ENCODE measurements at regions not wholly inside any gene's neighbourhood (a gene's known extent, or its start where the extent isn't known, plus 50 kb on each side); places are given as distances from the start of the nearest gene placed in this dataset.
"Not testable (repeated sequence)": the region's sequence is repeated elsewhere in the genome, so short reads cannot be mapped to it uniquely, and the experiment has no call there.

- peaks cover 25% of the 10 kb centered on the region; the same call in 1 of the 2 replicates for H3K4me1 ChIP-seq (ENCODE audit: insufficient read depth, low read length)
- no peaks in the 10 kb centered on the region for H3K36me3 ChIP-seq (ENCODE audit: insufficient read depth, low read length)
- no peak overlapping the region for H3K9ac ChIP-seq (ENCODE audit: low read depth, low read length)
- no peak overlapping the region for H3K4me3 ChIP-seq (ENCODE audit: low read length)
- no peak overlapping the region for H3K27ac ChIP-seq (ENCODE audit: low read depth, low read length)
- H3K9me3 ChIP-seq (ENCODE audit: insufficient read depth, low read depth, low read length), result no peaks in the 10 kb centered on the region
- WGBS, result 87% methylated on average over 4 of the region's 4 CpGs
- H3K27me3 ChIP-seq (ENCODE audit: insufficient read depth, low read length), result no peaks in the 10 kb centered on the region
These were observed 165.6 kb downstream of the SAMD5 start for GRCh38 chr6:147674099-147674498.

DNA sequence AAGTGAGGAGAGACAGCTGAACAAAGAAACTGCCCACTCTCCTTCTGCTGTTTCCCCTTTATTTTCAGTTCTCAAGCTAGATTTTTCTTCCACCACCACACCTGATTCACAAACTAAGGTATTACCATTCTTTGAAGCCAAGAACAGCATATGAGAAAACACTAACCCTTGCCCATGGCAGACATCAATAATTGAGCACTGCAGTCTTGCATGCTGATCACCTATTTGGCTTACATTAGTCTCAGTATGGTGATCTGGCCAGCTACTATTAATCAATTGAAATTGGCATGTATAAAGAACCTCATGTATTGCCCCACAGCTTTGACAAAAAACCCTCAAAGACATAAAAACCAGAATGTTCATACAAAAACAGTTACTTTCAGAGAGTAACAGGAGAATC is 166.3 kb downstream of the SAMD5 start:
- no peaks in the 10 kb centered on the region for H3K9me3 ChIP-seq (ENCODE audit: insufficient read depth, low read depth, low read length)
- peaks cover 25% of the 10 kb centered on the region; the same call in 1 of the 2 replicates for H3K4me1 ChIP-seq (ENCODE audit: insufficient read depth, low read length)
- H3K4me3 ChIP-seq (ENCODE audit: low read length), result no peak overlapping the region
- H3K27me3 ChIP-seq (ENCODE audit: insufficient read depth, low read length), result no peaks in the 10 kb centered on the region
- no peak overlapping the region for H3K27ac ChIP-seq (ENCODE audit: low read depth, low read length)
- H3K9ac ChIP-seq (ENCODE audit: low read depth, low read length), result no peak overlapping the region
- H3K36me3 ChIP-seq (ENCODE audit: insufficient read depth, low read length), result no peaks in the 10 kb centered on the region

DNA sequence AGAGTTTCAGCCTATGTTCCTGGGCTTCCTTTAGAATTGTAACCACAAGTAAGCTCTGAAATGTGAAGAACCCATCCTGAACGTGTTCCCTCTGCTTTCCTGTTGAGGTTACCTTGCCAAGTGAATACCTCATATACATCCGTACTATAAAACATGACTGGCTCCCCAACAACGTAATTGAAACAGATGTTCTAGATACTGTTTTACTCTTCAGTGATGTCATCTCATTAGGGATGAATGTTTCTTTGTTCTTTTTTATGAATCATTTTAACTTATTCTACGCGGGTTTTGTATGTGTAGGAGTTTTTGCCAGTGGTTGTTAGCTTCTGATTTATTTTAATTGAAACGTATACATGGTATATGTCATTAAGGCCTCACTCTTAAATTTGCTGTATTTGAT is 166.8 kb downstream of the SAMD5 start:
- WGBS, result 93% methylated on average over 6 of the region's 6 CpGs
- peaks cover 25% of the 10 kb centered on the region; the same call in 1 of the 2 replicates for H3K4me1 ChIP-seq (ENCODE audit: insufficient read depth, low read length)
- no peak overlapping the region for H3K4me3 ChIP-seq (ENCODE audit: low read length)
- no peaks in the 10 kb centered on the region for H3K9me3 ChIP-seq (ENCODE audit: insufficient read depth, low read depth, low read length)
- no peaks in the 10 kb centered on the region for H3K36me3 ChIP-seq (ENCODE audit: insufficient read depth, low read length)
- no peaks in the 10 kb centered on the region for H3K27me3 ChIP-seq (ENCODE audit: insufficient read depth, low read length)
- H3K9ac ChIP-seq (ENCODE audit: low read depth, low read length), result no peak overlapping the region
- H3K27ac ChIP-seq (ENCODE audit: low read depth, low read length), result no peak overlapping the region

GRCh38 chr6:147676495-147677199 is 168.2 kb downstream of the SAMD5 start:
- Histone ChIP-seq H3K27ac (ENCODE audit: low read depth, low read length) (no peak overlapping the region), H3K27me3 (ENCODE audit: insufficient read depth, low read length) (no peaks in the 10 kb centered on the region), H3K9ac (ENCODE audit: low read depth, low read length) (no peak overlapping the region), H3K4me1 (ENCODE audit: insufficient read depth, low read length) (peaks cover 25% of the 10 kb centered on the region; the same call in 1 of the 2 replicates), H3K36me3 (ENCODE audit: insufficient read depth, low read length) (no peaks in the 10 kb centered on the region), H3K4me3 (ENCODE audit: low read length) (no peak overlapping the region), H3K9me3 (ENCODE audit: insufficient read depth, low read depth, low read length) (no peaks in the 10 kb centered on the region)
- whole genome bisulfite sequencing, result 74% methylated on average over 7 of the region's 7 CpGs

DNA sequence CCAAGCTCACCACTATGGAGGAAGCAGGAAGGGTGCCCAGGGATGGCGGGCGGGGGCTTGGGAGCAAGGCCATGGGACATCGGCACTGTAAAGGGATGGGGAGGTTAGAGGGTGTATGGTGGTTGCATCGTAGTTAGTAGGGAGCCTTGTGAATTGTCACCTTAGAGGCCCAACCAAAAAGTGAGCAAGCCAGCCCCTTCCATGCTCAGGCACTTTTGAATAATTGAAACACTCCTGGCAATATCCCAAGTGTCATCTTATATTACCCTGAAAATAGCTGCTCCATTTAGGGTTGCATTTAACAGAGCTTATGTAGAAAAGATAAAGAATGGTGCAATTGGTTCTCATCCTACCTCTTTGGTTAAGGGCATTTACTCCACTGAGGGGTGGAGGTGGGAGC is 169.2 kb downstream of the SAMD5 start:
- peaks cover 25% of the 10 kb centered on the region; the same call in 1 of the 2 replicates for H3K4me1 ChIP-seq (ENCODE audit: insufficient read depth, low read length)
- H3K36me3 ChIP-seq (ENCODE audit: insufficient read depth, low read length), result no peaks in the 10 kb centered on the region
- H3K9me3 ChIP-seq (ENCODE audit: insufficient read depth, low read depth, low read length), result no peaks in the 10 kb centered on the region
- WGBS, result 65% methylated on average over 4 of the region's 4 CpGs
- H3K9ac ChIP-seq (ENCODE audit: low read depth, low read length), result no peak overlapping the region
- H3K27ac ChIP-seq (ENCODE audit: low read depth, low read length), result no peak overlapping the region
- no peak overlapping the region for H3K4me3 ChIP-seq (ENCODE audit: low read length)
- no peaks in the 10 kb centered on the region for H3K27me3 ChIP-seq (ENCODE audit: insufficient read depth, low read length)

DNA sequence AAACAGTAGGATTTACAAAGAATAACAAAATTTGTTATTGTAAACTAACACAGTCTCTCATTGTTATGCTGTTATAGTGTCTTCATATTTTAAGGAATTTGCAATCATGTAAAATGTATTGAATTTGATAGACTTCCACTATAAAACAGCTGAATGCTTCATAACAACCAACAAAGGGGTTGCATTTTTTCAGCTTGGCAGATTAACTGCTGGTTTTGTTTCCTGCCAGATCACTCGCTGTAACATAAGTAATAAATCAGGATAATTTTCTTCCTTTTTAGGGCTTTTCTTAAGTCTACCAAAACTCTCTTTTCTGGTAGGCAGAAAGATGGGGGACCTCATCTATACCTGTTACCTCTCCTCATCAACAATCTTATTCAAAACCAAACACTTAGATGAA is 169.8 kb downstream of the SAMD5 start:
- H3K36me3 ChIP-seq (ENCODE audit: insufficient read depth, low read length), result no peaks in the 10 kb centered on the region
- H3K9ac ChIP-seq (ENCODE audit: low read depth, low read length), result no peak overlapping the region
- H3K27me3 ChIP-seq (ENCODE audit: insufficient read depth, low read length), result no peaks in the 10 kb centered on the region
- no peaks in the 10 kb centered on the region for H3K9me3 ChIP-seq (ENCODE audit: insufficient read depth, low read depth, low read length)
- no peak overlapping the region for H3K27ac ChIP-seq (ENCODE audit: low read depth, low read length)
- no peak overlapping the region for H3K4me3 ChIP-seq (ENCODE audit: low read length)
- WGBS, result 100% methylated on average over 1 of the region's 1 CpG
- H3K4me1 ChIP-seq (ENCODE audit: insufficient read depth, low read length), result peaks cover 25% of the 10 kb centered on the region; the same call in 1 of the 2 replicates

DNA sequence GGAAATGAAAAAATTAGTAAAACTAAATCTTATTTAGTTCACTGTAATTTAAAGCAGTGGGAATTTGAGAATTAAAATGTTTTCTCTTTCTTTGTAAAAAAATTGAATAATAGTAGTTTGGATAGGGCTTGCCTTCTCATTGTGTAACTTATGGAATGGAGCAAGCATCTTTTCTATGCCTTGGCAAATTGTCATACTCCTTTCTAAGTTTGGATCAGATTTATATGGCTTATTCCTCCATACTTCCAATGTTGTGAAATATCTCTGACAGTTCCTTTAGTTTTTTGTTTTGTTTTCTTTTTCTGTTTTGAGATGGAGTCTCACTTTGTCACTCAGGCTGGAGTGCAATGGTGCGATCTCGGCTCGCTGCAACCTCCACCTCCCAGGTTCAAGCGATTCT is 176.4 kb downstream of the SAMD5 start:
- 98% methylated on average over 4 of the region's 4 CpGs for WGBS
- Histone ChIP-seq H3K27ac (ENCODE audit: low read depth, low read length) (no peak overlapping the region), H3K4me1 (ENCODE audit: insufficient read depth, low read length) (no peaks in the 10 kb centered on the region), H3K9ac (ENCODE audit: low read depth, low read length) (no peak overlapping the region), H3K9me3 (ENCODE audit: insufficient read depth, low read depth, low read length) (no peaks in the 10 kb centered on the region), H3K36me3 (ENCODE audit: insufficient read depth, low read length) (no peaks in the 10 kb centered on the region), H3K27me3 (ENCODE audit: insufficient read depth, low read length) (no peaks in the 10 kb centered on the region), H3K4me3 (ENCODE audit: low read length) (no peak overlapping the region)

GRCh38 chr6:147689398-147689797 is 180.9 kb downstream of the SAMD5 start:
- no peaks in the 10 kb centered on the region for H3K27me3 ChIP-seq (ENCODE audit: insufficient read depth, low read length)

DNA sequence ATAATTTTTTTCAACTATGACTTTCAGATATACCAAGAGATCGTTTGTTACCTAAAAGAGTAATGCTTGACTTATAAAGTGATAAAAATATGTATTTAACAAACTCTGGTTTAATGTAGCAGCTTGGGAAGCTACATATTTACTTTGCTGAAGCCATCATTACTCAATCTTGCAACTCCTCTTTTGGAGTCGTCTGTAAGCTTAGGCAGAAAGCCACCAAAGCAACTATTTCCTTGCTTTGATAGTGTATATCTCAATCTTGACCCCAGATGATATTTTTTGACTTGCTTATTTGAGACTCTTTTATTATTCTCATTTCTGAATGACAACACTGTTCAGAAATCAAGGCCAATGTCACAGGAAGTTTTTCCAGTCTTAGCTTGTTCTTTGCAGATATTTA is 183.0 kb downstream of the SAMD5 start:
- H3K27ac ChIP-seq (ENCODE audit: low read depth, low read length), result no peak overlapping the region
- H3K27me3 ChIP-seq (ENCODE audit: insufficient read depth, low read length), result no peaks in the 10 kb centered on the region
- no peaks in the 10 kb centered on the region for H3K4me1 ChIP-seq (ENCODE audit: insufficient read depth, low read length)
- WGBS, result 83% methylated on average over 1 of the region's 2 CpGs
- H3K36me3 ChIP-seq (ENCODE audit: insufficient read depth, low read length), result no peaks in the 10 kb centered on the region
- no peaks in the 10 kb centered on the region for H3K9me3 ChIP-seq (ENCODE audit: insufficient read depth, low read depth, low read length)
- H3K4me3 ChIP-seq (ENCODE audit: low read length), result no peak overlapping the region
- no peak overlapping the region for H3K9ac ChIP-seq (ENCODE audit: low read depth, low read length)

More at GRCh38 chr6:147689398-147689797, 180.9 kb downstream of the SAMD5 start:
- Histone ChIP-seq H3K36me3 (ENCODE audit: insufficient read depth, low read length) (no peaks in the 10 kb centered on the region), H3K27ac (ENCODE audit: low read depth, low read length) (no peak overlapping the region), H3K4me3 (ENCODE audit: low read length) (no peak overlapping the region), H3K4me1 (ENCODE audit: insufficient read depth, low read length) (no peaks in the 10 kb centered on the region), H3K9me3 (ENCODE audit: insufficient read depth, low read depth, low read length) (no peaks in the 10 kb centered on the region), H3K9ac (ENCODE audit: low read depth, low read length) (no peak overlapping the region)

GRCh38 chr6:147693181-147693580 is 184.7 kb downstream of the SAMD5 start:
- Histone ChIP-seq H3K9ac (ENCODE audit: low read depth, low read length) (no peak overlapping the region), H3K9me3 (ENCODE audit: insufficient read depth, low read depth, low read length) (no peaks in the 10 kb centered on the region), H3K4me3 (ENCODE audit: low read length) (no peak overlapping the region), H3K4me1 (ENCODE audit: insufficient read depth, low read length) (no peaks in the 10 kb centered on the region), H3K27me3 (ENCODE audit: insufficient read depth, low read length) (no peaks in the 10 kb centered on the region), H3K27ac (ENCODE audit: low read depth, low read length) (no peak overlapping the region), H3K36me3 (ENCODE audit: insufficient read depth, low read length) (no peaks in the 10 kb centered on the region)
- WGBS, result 96% methylated on average over 6 of the region's 6 CpGs

DNA sequence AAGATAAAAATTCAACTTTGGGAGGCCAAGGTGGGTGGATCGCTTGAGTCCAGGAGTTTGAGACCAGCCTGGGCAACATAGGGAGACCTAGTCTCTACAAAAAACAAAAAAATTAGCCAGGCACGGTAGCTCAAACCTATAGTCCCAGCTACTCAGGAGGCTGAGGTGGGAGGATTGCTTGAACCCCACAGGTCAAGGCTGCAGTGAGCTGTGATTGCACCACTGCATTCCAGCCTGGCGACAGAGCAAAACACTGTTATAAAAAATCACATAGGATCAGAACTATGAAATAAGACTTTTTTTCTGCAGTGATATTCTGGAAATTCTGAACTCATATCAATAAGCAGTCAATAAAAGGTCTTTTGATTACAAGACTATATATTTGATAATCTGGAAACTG is 186.1 kb downstream of the SAMD5 start:
- not testable (repeated sequence) for H3K4me3 ChIP-seq (ENCODE audit: low read length); H3K4me1 ChIP-seq (ENCODE audit: insufficient read depth, low read length); H3K9me3 ChIP-seq (ENCODE audit: insufficient read depth, low read depth, low read length); H3K27me3 ChIP-seq (ENCODE audit: insufficient read depth, low read length); H3K9ac ChIP-seq (ENCODE audit: low read depth, low read length); H3K27ac ChIP-seq (ENCODE audit: low read depth, low read length); H3K36me3 ChIP-seq (ENCODE audit: insufficient read depth, low read length)
- WGBS, result 98% methylated on average over 3 of the region's 3 CpGs

DNA sequence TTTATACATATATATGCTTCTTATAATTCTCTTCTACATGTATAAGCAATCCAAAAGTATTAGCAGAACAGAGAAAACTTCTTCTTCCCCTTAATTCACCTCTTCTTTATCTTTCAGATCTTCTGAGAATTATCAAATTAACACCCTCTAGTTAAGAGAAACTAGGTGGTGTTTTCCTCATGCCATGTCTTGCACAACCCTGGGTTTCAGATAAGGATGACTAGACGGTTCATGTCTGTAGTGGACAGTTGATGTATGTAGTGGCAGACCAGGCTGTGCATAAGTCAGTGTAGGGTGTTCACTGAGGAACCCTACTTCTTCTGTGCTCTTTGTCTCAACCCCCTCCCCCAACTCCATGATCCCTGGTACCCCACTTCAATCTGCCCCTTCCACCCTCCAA is 187.3 kb downstream of the SAMD5 start:
- no peaks in the 10 kb centered on the region for H3K36me3 ChIP-seq (ENCODE audit: insufficient read depth, low read length)
- H3K4me1 ChIP-seq (ENCODE audit: insufficient read depth, low read length), result no peaks in the 10 kb centered on the region
- H3K4me3 ChIP-seq (ENCODE audit: low read length), result no peak overlapping the region
- no peaks in the 10 kb centered on the region for H3K27me3 ChIP-seq (ENCODE audit: insufficient read depth, low read length)
- no peaks in the 10 kb centered on the region for H3K9me3 ChIP-seq (ENCODE audit: insufficient read depth, low read depth, low read length)
- 85% methylated on average over 1 of the region's 1 CpG for WGBS
- H3K9ac ChIP-seq (ENCODE audit: low read depth, low read length), result no peak overlapping the region
- no peak overlapping the region for H3K27ac ChIP-seq (ENCODE audit: low read depth, low read length)

Data from HUES64 (cell line).